ENCODE measurements at regions not wholly inside any gene's neighbourhood (a gene's known extent, or its start where the extent isn't known, plus 50 kb on each side); places are given as distances from the start of the nearest gene placed in this dataset.

DNA sequence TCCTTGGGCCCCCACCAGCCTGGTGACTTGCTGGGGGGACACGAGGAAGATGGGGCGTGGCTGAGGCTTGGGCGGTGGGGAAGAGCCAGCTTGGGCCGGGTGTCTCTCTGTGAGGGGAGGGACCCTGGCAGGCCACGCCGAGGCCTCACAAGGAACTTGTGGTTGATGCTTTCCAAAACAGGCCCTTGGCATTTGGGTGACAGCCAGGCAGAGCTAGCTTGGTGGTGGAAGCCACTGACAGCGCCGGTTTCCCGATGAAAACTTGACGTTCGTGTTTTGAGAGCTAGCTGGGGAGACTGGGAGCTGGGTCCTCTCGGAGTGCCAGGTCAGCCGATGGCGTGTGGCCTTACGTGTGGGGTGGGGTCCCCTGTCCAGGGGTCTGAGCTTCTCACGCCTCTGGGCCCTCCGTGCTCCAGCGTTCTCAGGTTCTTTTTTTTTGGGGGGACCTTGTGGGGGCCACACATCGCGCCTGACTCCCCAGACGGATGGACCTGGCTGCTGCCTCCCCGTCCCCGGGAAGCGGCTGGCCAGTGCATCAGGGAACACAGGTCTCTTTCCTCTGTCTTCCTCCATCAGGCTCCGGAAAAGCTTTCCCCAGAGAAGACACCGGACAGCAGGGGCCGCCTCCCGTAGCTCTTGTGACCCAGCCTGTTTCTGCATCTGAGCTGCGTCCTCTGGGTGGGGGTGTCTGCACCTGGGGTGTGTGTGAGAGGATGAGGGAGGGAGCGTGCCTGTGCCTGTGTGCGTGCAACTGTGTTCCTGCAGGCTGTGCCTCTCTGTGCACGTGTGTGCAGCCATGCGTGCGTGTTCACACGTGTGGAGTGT lies 129.3 kb upstream of the LPCAT1 start:
- Histone ChIP-seq H3K4me2 (ENCODE audit: low read depth, low read length, poor library complexity, severe bottlenecking) (peak overlapping the region; percentile 60), H3K9me3 (ENCODE audit: insufficient read depth, low read length) (no peaks in the 10 kb centered on the region), H3K27ac (ENCODE audit: low read depth, low read length) (peak overlapping the region; percentile 88), H2AFZ (ENCODE audit: low read depth, low read length, severe bottlenecking) (no peak overlapping the region), H3K36me3 (ENCODE audit: low read length) (no peaks in the 10 kb centered on the region), H3K79me2 (ENCODE audit: insufficient read depth, low read length) (no peaks in the 10 kb centered on the region), H3K27me3 (ENCODE audit: low read length) (no peaks in the 10 kb centered on the region), H3K9ac (ENCODE audit: low read length) (peak overlapping the region; percentile 63), H3K9me2 (replicated peaks; ENCODE audit: insufficient read depth, low read length) (no peaks in the 10 kb centered on the region), H3F3A (ENCODE audit: insufficient read depth) (peaks cover 5% of the 10 kb centered on the region), H4K20me1 (ENCODE audit: low read depth, low read length) (no peaks in the 10 kb centered on the region), H3K4me3 (ENCODE audit: insufficient read depth, low read length, poor library complexity, severe bottlenecking) (peak overlapping the region; percentile 38)
- TF ChIP-seq, protein P1, sequence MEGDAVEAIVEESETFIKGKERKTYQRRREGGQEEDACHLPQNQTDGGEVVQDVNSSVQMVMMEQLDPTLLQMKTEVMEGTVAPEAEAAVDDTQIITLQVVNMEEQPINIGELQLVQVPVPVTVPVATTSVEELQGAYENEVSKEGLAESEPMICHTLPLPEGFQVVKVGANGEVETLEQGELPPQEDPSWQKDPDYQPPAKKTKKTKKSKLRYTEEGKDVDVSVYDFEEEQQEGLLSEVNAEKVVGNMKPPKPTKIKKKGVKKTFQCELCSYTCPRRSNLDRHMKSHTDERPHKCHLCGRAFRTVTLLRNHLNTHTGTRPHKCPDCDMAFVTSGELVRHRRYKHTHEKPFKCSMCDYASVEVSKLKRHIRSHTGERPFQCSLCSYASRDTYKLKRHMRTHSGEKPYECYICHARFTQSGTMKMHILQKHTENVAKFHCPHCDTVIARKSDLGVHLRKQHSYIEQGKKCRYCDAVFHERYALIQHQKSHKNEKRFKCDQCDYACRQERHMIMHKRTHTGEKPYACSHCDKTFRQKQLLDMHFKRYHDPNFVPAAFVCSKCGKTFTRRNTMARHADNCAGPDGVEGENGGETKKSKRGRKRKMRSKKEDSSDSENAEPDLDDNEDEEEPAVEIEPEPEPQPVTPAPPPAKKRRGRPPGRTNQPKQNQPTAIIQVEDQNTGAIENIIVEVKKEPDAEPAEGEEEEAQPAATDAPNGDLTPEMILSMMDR (IDR thresholded peaks at IDR 0.05; ENCODE audit: insufficient read depth, low read length, poor library complexity, severe bottlenecking), result no peak
- TF ChIP-seq EZH2phosphoT487 (conservative IDR thresholded peaks at IDR 0.05; ENCODE audit: low read length), result no peak

DNA sequence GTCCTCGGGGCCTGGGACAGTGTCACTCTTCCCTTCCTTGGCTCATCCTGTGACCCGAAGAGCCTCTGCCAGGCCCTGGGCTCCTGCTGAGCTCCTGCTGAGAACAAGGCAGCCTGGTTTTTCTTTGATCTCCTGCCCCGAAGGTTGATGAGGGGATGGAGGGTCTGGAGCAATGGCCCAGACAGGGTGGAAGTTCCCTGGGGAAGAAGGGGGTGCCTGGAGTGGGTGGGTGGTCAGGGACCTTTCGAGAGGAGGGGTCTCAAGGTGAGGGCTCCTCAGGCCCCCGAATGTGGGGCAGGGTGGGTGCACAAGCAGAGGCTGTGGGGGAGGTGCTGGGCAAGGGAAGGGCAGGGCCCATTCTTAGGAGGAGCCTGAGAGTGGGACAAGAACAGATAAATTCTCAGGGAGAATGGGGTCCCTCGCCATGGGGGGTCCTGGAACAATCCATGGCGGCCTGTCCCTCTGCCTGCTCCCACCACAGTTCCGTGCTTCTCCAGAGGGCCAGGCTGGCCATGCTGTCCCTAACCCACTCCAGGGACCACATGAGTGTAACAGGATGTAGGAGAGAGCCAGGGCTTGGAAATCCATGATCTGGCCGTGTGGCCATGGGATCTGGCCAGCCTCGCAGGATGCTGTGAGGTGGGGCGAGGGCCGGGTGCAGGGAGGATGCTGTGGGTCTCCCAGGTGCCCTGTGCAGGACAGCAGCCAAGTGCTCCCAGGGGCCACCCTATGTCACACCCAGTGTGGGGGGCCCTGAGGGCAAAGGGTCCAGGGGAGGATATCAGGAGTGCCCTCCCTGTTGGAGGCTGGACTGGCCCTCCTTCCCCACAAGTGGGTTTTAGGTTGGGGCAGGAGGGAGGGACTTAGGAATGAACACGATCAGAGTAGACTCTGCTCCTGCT lies 128.5 kb upstream of the LPCAT1 start:
- no peak for TF ChIP-seq EZH2phosphoT487 (conservative IDR thresholded peaks at IDR 0.05; ENCODE audit: low read length)
- TF ChIP-seq, protein P1 (IDR thresholded peaks at IDR 0.05; ENCODE audit: insufficient read depth, low read length, poor library complexity, severe bottlenecking), result no peak
- Histone ChIP-seq H3K9ac (ENCODE audit: low read length) (peak overlapping the region; percentile 63), H3K9me3 (ENCODE audit: insufficient read depth, low read length) (no peaks in the 10 kb centered on the region), H3K36me3 (ENCODE audit: low read length) (no peaks in the 10 kb centered on the region), H3K9me2 (replicated peaks; ENCODE audit: insufficient read depth, low read length) (no peaks in the 10 kb centered on the region), H3K27me3 (ENCODE audit: low read length) (no peaks in the 10 kb centered on the region), H4K20me1 (ENCODE audit: low read depth, low read length) (no peaks in the 10 kb centered on the region), H3K4me3 (ENCODE audit: insufficient read depth, low read length, poor library complexity, severe bottlenecking) (peak overlapping the region; percentile 38), H3F3A (ENCODE audit: insufficient read depth) (peaks cover 5% of the 10 kb centered on the region), H3K4me2 (ENCODE audit: low read depth, low read length, poor library complexity, severe bottlenecking) (peak overlapping the region; percentile 60), H2AFZ (ENCODE audit: low read depth, low read length, severe bottlenecking) (no peak overlapping the region), H3K27ac (ENCODE audit: low read depth, low read length) (peak overlapping the region; percentile 88), H3K79me2 (ENCODE audit: insufficient read depth, low read length) (no peaks in the 10 kb centered on the region)

DNA sequence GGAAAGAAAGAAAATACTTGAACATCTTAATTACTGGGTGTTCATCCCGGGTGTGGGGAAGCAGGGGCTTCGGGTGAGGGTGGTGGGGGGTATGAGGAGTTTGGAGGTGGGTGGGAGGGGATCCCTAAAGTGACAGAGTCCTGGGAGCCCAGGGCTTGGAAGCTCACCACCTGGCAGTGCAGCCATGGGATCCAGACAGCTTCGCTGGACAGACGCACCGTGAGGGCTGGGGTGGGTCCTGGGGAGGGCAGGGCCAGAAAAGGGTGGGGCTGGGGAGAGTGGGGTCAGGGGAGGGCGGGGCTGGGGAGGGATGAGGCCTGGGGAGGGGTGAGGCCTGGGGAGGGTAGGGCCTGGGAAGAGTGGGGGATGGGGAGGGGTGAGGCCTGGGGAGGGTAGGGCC lies 127.5 kb upstream of the LPCAT1 start:
- Histone ChIP-seq H3K9me2 (replicated peaks; ENCODE audit: insufficient read depth, low read length) (no peaks in the 10 kb centered on the region), H3K27me3 (ENCODE audit: low read length) (no peaks in the 10 kb centered on the region), H3K27ac (ENCODE audit: low read depth, low read length) (no peak overlapping the region), H3K36me3 (ENCODE audit: low read length) (no peaks in the 10 kb centered on the region), H4K20me1 (ENCODE audit: low read depth, low read length) (no peaks in the 10 kb centered on the region), H3K4me3 (ENCODE audit: insufficient read depth, low read length, poor library complexity, severe bottlenecking) (no peak overlapping the region), H3K9ac (ENCODE audit: low read length) (no peak overlapping the region), H3F3A (ENCODE audit: insufficient read depth) (peaks cover 5% of the 10 kb centered on the region), H3K9me3 (ENCODE audit: insufficient read depth, low read length) (no peaks in the 10 kb centered on the region), H2AFZ (ENCODE audit: low read depth, low read length, severe bottlenecking) (no peak overlapping the region), H3K4me2 (ENCODE audit: low read depth, low read length, poor library complexity, severe bottlenecking) (no peak overlapping the region), H3K79me2 (ENCODE audit: insufficient read depth, low read length) (no peaks in the 10 kb centered on the region)
- TF ChIP-seq EZH2phosphoT487 (conservative IDR thresholded peaks at IDR 0.05; ENCODE audit: low read length), result no peak
- TF ChIP-seq, protein P1 (IDR thresholded peaks at IDR 0.05; ENCODE audit: insufficient read depth, low read length, poor library complexity, severe bottlenecking), result no peak
